OCI-LY7 (cell line): ENCODE measurements at regions not wholly inside any gene's neighbourhood (a gene's known extent, or its start where the extent isn't known, plus 50 kb on each side); places are given as distances from the start of the nearest gene placed in this dataset.

Experiments
- CTCF ChIP-seq: fragments of 200-600 bp; sonication (generic); conservative IDR thresholded peaks from 2 replicates; pipeline ENCODE4 v1.5.1; 2014; ENCODE audit warnings: mild to moderate bottlenecking, antibody characterized with exemption, low read length, moderate library complexity, mixed read lengths
- EZH2phosphoT487 ChIP-seq: fragments of 200-600 bp; sonication (generic); IDR thresholded peaks from 2 replicates; pipeline ENCODE4 v1.6.1; 2018; ENCODE audit warnings: low read depth, borderline replicate concordance, mild to moderate bottlenecking, mixed run types, antibody characterized with exemption, low read length, moderate library complexity, mixed read lengths

GRCh38 chr10:118912961-118913600, 116.4 kb upstream of the NANOS1 start:
- TF ChIP-seq CTCF, result no peak
- no peak for TF ChIP-seq EZH2phosphoT487
